Caki2 (cell line): ENCODE measurements at regions not wholly inside any gene's neighbourhood (a gene's known extent, or its start where the extent isn't known, plus 50 kb on each side); places are given as distances from the start of the nearest gene placed in this dataset.
A peak's percentile ranks its signal among the peaks of the same experiment; 100 is the strongest.

ENCODE experiments used
- DNase-seq: peaks from one replicate; pipeline ENCODE4 v3.0.0-alpha.2; 2015; ENCODE audit warnings: low read depth
- in situ Hi-C: cut with HindIII; loops from 2 replicates; pipeline ENCODE4 v1.10.0; 2016; ENCODE audit warnings: low sequenced_read_pairs, low pct_unique_long_range_greater_than_20kb, mixed read lengths

- no peak for DNase-seq
- in situ Hi-C loops: no loop called here
Observed at GRCh38 chr2:82172483-82172882, 1867.9 kb upstream of the LRRTM1 start.

- in situ Hi-C loops: no loop called here
- no peak for DNase-seq
Observed at GRCh38 chr2:82169379-82169778, 1864.8 kb upstream of the LRRTM1 start.

GRCh38 chr2:82165377-82165776 lies 1860.8 kb upstream of the LRRTM1 start:
- in situ Hi-C loops: no loop called here
- DNase-seq: no peak

- in situ Hi-C loops: no loop called here
- DNase-seq: no peak
Observed at GRCh38 chr2:82158150-82158549, 1853.6 kb upstream of the LRRTM1 start.

GRCh38 chr2:82155469-82155868 lies 1850.9 kb upstream of the LRRTM1 start:
- DNase-seq: no peak
- in situ Hi-C loops: no loop called here

GRCh38 chr2:82143343-82143742 lies 1838.8 kb upstream of the LRRTM1 start:
- DNase-seq: no peak
- in situ Hi-C loops: no loop called here

- no peak for DNase-seq
- in situ Hi-C loops: no loop called here
Observed at GRCh38 chr2:82139979-82140611, 1835.5 kb upstream of the LRRTM1 start.

- no peak for DNase-seq
- in situ Hi-C loops: no loop called here
Observed at GRCh38 chr2:82137441-82137840, 1832.9 kb upstream of the LRRTM1 start.

- in situ Hi-C loops: no loop called here
- no peak for DNase-seq
Observed at GRCh38 chr2:82128051-82128450, 1823.5 kb upstream of the LRRTM1 start.

- in situ Hi-C loops: no loop called here
- no peak for DNase-seq
Observed at GRCh38 chr2:82124629-82125028, 1820.1 kb upstream of the LRRTM1 start.

- in situ Hi-C loops: no loop called here
- DNase-seq: no peak
Observed at GRCh38 chr2:82120654-82121053, 1816.1 kb upstream of the LRRTM1 start.

- in situ Hi-C loops: no loop called here
- DNase-seq: peak; percentile 5
Observed at GRCh38 chr2:82120115-82120514, 1815.6 kb upstream of the LRRTM1 start.

GRCh38 chr2:82109418-82109817 lies 1804.9 kb upstream of the LRRTM1 start:
- DNase-seq: no peak
- in situ Hi-C loops: no loop called here

- in situ Hi-C loops: no loop called here
- DNase-seq: no peak
Observed at GRCh38 chr2:82098617-82099016, 1794.1 kb upstream of the LRRTM1 start.

- in situ Hi-C loops: no loop called here
- no peak for DNase-seq
Observed at GRCh38 chr2:82089518-82089917, 1785.0 kb upstream of the LRRTM1 start.

GRCh38 chr2:82084679-82085392 lies 1780.3 kb upstream of the LRRTM1 start:
- in situ Hi-C loops: no loop called here
- no peak for DNase-seq

GRCh38 chr2:82075875-82076274 lies 1771.3 kb upstream of the LRRTM1 start:
- DNase-seq: no peak
- in situ Hi-C loops: no loop called here

GRCh38 chr2:82062463-82062862 lies 1757.9 kb upstream of the LRRTM1 start:
- in situ Hi-C loops: no loop called here

GRCh38 chr2:82055846-82056245 lies 1751.3 kb upstream of the LRRTM1 start:
- no peak for DNase-seq
- in situ Hi-C loops: no loop called here

More at GRCh38 chr2:82062463-82062862, 1757.9 kb upstream of the LRRTM1 start:
- DNase-seq: no peak

- in situ Hi-C loops: no loop called here
- no peak for DNase-seq
Observed at GRCh38 chr2:82043867-82044266, 1739.3 kb upstream of the LRRTM1 start.
